GOT3 (cell line): ENCODE measurements at regions not wholly inside any gene's neighbourhood (a gene's known extent, or its start where the extent isn't known, plus 50 kb on each side); places are given as distances from the start of the nearest gene placed in this dataset.
"Not testable (repeated sequence)": the region's sequence is repeated elsewhere in the genome, so short reads cannot be mapped to it uniquely, and the experiment has no call there.

ENCODE experiments used
- DNase-seq: peaks from one replicate; lab custom pipeline; 2025; ENCODE audit warnings: mixed read lengths; lab: John Stamatoyannopoulos, UW

DNA sequence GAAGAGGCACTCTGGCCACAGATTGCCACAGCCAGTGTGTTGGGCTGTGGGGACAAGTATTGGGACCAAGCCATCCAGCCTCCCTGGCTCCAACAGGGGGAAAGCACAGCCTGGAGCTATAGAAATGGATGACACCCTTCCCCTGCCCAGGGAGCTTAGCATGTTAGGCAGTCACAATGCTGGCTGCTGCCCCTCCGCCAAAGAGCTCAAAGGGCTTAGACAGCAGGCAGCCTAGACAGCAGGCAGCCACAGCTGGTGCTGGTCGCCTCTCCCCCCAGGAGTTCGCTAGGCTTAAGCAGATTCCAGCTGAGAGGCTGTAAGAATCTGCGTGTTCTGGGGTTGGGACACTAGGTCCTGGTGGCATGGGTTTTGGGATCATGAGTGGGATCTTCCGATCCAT is 94.5 kb upstream of the MXRA5 start:
- DNase-seq = no peak

DNA sequence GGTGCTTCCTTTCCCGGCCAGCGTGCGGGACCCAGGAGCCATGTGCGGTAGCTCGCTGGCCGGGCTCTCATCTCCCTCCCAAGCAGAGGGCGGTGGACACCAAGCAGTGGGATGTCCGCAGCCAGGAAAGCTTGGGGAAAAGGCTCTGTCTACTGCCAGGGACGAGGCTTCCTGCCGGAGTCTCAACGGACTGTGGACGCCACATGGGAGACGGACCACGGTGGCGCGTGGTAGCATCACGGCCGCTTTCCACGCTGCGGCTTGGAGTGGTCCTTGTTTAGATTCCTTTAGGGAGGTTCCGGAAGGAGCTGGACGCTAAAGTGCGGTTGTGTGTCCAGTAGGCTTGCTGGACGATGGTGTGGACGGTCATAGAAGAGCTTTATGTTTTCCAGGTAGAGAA is 89.5 kb upstream of the MXRA5 start:
- DNase-seq = not testable (repeated sequence)

DNA sequence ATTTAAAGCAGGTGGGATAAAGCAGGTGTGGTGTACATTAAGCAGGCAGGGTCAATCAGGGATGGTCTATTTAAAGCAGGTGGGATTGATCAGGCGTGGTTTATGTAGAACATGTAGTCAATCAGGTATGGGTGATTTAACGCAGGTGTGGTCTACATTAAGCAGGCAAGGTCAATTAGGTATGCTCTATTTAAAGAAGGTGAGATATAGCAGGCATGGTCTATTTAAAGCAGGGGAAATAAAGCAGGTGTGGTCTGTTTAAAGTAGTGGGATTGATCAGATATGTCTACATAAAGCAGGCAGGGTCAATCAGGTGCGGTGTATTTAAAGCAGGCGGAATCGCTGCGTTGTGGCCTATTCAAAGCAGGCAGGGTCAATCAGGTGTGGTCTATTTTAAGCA is 88.6 kb upstream of the MXRA5 start:
- DNase-seq = no peak

DNA sequence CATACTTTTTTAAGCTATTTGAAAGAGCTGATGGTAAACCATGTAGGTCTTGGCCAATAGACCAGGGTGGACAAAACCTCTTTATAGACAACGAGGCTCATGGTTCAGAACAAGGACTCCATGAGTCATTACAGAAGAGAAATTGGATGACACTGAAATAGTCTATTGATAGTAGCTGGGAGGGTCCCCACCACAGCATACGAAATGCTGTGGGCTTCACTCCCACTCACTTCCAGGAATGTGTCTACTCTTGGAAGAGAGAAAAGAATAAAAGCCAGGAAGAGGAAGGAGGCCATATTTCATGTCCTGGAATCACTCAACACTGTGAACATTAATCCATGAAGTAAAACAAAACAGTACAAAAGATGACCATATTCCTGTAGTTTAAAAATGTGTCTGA is 82.3 kb upstream of the MXRA5 start:
- DNase-seq = no peak

DNA sequence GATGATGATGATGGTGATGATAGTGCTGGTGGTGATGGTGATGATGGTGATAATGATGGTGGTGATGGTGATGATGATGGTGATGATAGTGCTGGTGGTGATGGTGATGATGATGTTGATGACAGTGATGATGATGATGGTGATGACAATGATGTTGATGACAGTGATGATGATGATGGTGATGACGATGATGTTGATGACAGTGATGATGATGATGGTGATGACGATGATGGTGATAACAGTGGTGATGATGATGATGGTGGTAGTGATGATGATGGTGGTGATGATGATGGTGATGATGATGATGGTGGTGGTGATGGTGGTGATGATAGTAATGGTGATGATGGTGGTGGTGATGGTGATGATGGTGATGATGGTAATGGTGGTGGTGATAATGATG is 80.1 kb upstream of the MXRA5 start:
- DNase-seq = no peak

DNA sequence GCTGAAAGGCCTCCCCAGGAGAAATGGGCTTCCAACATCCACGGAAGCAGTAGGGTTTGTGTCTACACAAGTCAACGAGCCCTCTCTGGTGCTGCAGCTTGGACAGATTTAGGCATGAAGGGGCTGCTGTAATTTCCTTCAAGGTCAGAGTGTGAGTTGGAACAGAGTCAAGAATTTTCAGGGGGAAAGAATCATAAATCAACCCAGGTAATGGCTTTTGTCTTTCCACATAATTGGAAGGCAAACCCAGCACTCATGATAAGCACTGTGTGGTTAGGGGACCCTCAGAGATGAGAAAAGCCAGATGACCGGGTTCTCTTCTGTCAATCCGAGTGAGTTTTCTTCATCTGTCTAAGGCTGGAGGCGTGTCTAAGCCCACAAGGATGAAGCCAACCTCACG is 78.6 kb upstream of the MXRA5 start:
- DNase-seq = no peak

DNA sequence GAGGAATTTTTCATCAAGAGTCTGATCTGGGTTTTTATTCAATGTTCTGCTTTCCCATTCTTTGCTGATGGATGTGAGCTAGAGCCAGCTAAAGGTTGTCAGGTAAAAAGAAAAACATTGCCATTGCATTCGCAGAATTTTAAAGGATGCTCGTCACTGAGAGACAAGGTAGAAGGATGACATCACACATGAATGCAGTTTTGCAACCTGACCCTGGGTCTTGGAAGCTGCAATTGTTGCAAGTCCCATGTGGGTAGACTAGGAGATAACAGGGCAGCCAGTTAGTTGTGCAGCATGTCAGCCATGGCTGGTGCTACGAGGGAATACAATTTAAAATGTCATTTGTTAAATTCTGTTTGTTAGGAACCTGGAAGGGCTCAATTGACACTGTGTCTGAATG is 73.9 kb upstream of the MXRA5 start:
- no peak for DNase-seq

DNA sequence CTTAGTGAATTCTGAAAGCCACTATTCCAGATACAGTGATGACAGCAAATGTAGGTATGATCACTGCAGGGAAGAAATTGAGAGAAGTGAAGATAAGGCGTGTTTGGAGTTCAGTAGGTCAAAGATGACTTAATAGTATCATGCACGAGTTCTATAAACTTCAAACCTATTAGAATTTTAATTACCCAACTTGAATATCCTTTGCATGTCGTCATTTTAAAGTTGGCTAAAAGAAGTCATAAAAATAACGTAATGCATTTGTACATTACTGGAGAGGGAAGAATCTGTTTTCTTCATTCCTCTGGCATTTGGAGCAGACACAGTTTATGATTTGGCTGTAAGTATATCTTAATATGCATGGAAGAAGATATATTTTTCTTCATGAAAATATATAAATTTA is 68.6 kb upstream of the MXRA5 start:
- no peak for DNase-seq

DNA sequence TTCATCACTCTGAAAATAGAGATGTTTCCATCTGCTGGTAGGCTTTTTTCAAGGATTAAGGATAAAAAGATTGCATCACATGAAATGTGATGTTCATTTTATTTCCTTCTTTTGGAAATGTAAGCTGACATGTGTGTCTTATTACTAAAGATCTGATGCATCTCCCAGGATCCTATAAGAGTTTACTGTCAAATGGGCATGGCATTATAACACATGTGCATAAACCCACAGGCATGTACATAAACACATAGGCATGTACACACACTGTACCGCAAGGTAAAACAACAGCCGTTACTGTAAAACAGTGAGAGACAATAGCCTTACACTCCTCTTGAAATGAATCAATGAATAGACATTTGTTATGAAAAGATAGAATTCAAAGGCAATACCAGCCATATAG is 65.2 kb upstream of the MXRA5 start:
- DNase-seq = not testable (repeated sequence)

DNA sequence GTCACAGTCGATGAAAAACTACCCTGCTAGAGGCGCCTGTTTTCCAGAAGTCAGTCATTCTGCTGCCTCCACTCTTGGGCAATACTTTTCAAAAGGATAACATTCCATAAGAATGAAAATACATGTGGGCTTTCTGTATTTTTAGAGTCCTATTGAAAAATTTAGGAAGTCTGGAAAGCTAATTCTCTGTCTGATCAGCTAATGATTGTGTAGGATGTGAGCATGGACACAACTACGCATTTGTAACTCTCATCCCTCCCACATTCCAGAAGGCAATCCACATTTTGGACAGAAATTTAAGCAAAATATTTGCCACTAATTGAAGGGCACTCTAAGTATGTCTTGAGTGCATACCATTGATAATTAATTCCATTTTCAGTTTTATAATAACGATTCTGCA is 63.5 kb upstream of the MXRA5 start:
- not testable (repeated sequence) for DNase-seq

DNA sequence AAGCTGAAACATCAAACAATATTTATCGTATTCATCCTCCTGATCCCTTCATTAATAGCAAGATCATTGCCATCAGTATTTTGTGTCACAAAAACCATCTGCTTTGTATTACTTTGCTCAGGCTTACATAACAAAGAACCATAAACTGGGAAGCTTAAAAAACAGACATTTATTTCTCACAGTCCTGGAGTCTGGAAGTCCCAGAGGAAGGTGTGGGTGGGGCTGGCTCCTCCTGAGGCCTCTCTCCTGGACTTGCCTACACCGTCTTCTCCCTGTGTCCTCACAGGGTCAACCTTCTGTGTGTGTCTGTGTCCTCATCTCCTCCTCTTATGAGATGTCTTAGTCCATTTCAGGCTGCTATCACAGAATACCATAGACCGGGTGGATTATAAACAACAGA is 61.3 kb upstream of the MXRA5 start:
- no peak for DNase-seq

DNA sequence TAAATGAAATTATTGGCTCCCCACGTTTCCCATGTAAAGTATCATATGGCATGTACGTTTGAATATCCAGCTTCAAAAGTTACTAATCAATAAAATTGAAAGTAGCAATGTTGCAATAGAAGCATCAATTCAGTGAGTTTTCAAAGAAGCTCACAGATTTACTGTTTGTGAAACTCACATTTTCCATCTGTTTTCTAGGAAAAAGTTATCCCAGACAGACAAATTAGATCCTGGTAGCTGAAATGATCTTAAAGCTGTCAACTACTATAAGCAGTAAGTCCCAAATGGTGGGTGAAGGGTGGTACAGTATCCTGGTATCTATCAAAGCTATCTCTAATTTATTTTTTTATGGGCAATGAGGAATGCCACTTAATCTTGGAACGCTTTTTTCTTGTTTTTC is 60.7 kb upstream of the MXRA5 start:
- DNase-seq = no peak

DNA sequence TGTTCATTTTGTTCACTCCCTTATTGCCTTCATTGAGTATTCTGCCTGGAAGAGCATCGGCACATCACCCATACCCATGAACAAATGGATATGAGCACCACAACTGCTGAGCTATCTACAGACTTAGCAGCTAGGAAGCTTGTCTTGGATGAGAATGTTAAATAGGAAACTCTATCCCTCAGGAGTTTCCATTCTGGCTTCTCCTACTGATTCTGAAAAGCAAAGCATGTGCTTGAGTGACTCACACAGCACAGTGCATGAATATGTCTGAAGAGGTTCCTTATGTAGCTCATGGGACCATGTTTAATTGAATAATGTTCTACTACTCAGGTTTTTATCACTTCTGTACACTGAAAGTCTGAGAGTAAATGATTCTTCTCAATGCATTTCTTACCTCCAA is 57.3 kb upstream of the MXRA5 start:
- no peak for DNase-seq
